Liver (tissue), 8 donors: ENCODE measurements at regions not wholly inside any gene's neighbourhood (a gene's known extent, or its start where the extent isn't known, plus 50 kb on each side); places are given as distances from the start of the nearest gene placed in this dataset.

ENCODE experiments used
- DNase-seq: peaks from one replicate; pipeline ENCODE4 v3.0.0-alpha.2; 2017; ENCODE audit warnings: low spot score
- H3K27ac ChIP-seq, 2 donors: one replicate each; pipeline ENCODE4 v1.7.0; 2013; ENCODE audit warnings: inconsistent platforms in 2 of 2, low read length in 2 of 2, control low read depth in 1 of 2, low read depth in 1 of 2, mild to moderate bottlenecking in 1 of 2
- H3K27me3 ChIP-seq, 4 donors: one replicate each; pipeline versions ENCODE4 v1.6.1 to v1.7.0; 2013; ENCODE audit warnings: low read length in 3 of 4, inconsistent platforms in 1 of 4, mild to moderate bottlenecking in 1 of 4, moderate library complexity in 1 of 4; ENCODE audit not compliant: control insufficient read depth in 4 of 4, insufficient read depth in 4 of 4
- H3K36me3 ChIP-seq, 4 donors: one replicate each; pipeline versions ENCODE4 v1.6.1 to v1.7.0; 2013; ENCODE audit warnings: low read length in 3 of 4, mild to moderate bottlenecking in 3 of 4, low read depth in 1 of 4, moderate library complexity in 1 of 4; ENCODE audit not compliant: control insufficient read depth in 4 of 4, insufficient read depth in 3 of 4
- H3K4me1 ChIP-seq, 4 donors: one replicate each; pipeline versions ENCODE4 v1.6.1 to v1.7.0; 2013; ENCODE audit warnings: low read length in 3 of 4, mild to moderate bottlenecking in 3 of 4, moderate library complexity in 1 of 4; ENCODE audit not compliant: control insufficient read depth in 4 of 4, insufficient read depth in 4 of 4
- H3K4me3 ChIP-seq, 3 donors: one replicate each; pipeline versions ENCODE4 v1.6.1 to v1.7.0; 2013; ENCODE audit warnings: low read length in 3 of 3, control low read depth in 1 of 3, low read depth in 1 of 3, mild to moderate bottlenecking in 1 of 3
- H3K9ac ChIP-seq, 2 donors: one replicate each; pipeline ENCODE4 v1.7.0; 2013; ENCODE audit warnings: low read length in 2 of 2, mild to moderate bottlenecking in 2 of 2, moderate library complexity in 2 of 2, control low read depth in 1 of 2, low read depth in 1 of 2
- H3K9me3 ChIP-seq, 4 donors: one replicate each; pipeline versions ENCODE4 v1.6.1 to v1.7.0; 2013; ENCODE audit warnings: low read length in 3 of 4; ENCODE audit not compliant: control insufficient read depth in 4 of 4
- EGR1 ChIP-seq, 2 donors: IDR thresholded peaks; 2 replicates each; pipeline ENCODE4 v1.6.1; 2016 to 2018; ENCODE audit warnings: antibody characterized with exemption in 2 of 2, low read depth in 2 of 2
- FOXA1 ChIP-seq: IDR thresholded peaks from 2 replicates; pipeline ENCODE4 v1.6.1; 2016; ENCODE audit warnings: antibody characterized with exemption
- FOXA2 ChIP-seq: IDR thresholded peaks from 2 replicates; pipeline ENCODE4 v1.6.1; 2016; ENCODE audit warnings: antibody characterized with exemption
- GABPA ChIP-seq, 2 donors: IDR thresholded peaks in 1 of 2; conservative IDR thresholded peaks in 1 of 2; 2 replicates each; pipeline ENCODE4 v1.6.1; 2016; ENCODE audit warnings: antibody characterized with exemption in 2 of 2, mild to moderate bottlenecking in 1 of 2, moderate library complexity in 1 of 2
- HNF4A ChIP-seq, 2 donors: conservative IDR thresholded peaks; 2 replicates each; pipeline ENCODE4 v1.6.1; 2016; ENCODE audit warnings: antibody characterized with exemption in 2 of 2, mild to moderate bottlenecking in 2 of 2
- JUND ChIP-seq, 2 donors: IDR thresholded peaks; 2 replicates each; pipeline ENCODE4 v1.6.1; 2016; ENCODE audit warnings: antibody characterized with exemption in 2 of 2
- NR2F2 ChIP-seq: IDR thresholded peaks from 2 replicates; pipeline ENCODE4 v1.6.1; 2016; ENCODE audit warnings: antibody characterized with exemption
- SP1 ChIP-seq: IDR thresholded peaks from 2 replicates; pipeline ENCODE4 v1.6.1; 2018; ENCODE audit warnings: antibody characterized with exemption, mild to moderate bottlenecking
- YY1 ChIP-seq: IDR thresholded peaks from 2 replicates; pipeline ENCODE4 v1.6.1; 2016; ENCODE audit warnings: antibody characterized with exemption, mild to moderate bottlenecking
- WGBS: extraction: QIAGEN DNeasy Blood & Tissue Kit; methylation state at CpG from one replicate; pipeline ENCODE4 v1.1.7; 2013; 5-methylcytosine and 5-hydroxymethylcytosine counted together
- TF ChIP-seq, protein P1 (sequence below): IDR thresholded peaks from 2 replicates; pipeline ENCODE4 v1.6.1; 2016; ENCODE audit warnings: antibody characterized with exemption
- TF ChIP-seq, protein P2 (sequence below): IDR thresholded peaks from 2 replicates; pipeline ENCODE4 v1.6.1; 2016; ENCODE audit warnings: antibody characterized with exemption
- TF ChIP-seq, protein P3 (sequence below): fragments of 150-350 bp; IDR thresholded peaks from 2 replicates; pipeline ENCODE4 v1.5.1; 2017; ENCODE audit warnings: improper control_type of control experiment, low read depth, low read length; ENCODE audit not compliant: missing input control
- TF ChIP-seq, protein P4 (sequence below): IDR thresholded peaks from 2 replicates; pipeline ENCODE4 v1.6.1; 2016; ENCODE audit warnings: antibody characterized with exemption, mild to moderate bottlenecking
- donor health status: healthy.
- donor health status: healthy.
- donor health status: healthy.
- donor health status: healthy.
- donor health status: healthy.

DNA sequence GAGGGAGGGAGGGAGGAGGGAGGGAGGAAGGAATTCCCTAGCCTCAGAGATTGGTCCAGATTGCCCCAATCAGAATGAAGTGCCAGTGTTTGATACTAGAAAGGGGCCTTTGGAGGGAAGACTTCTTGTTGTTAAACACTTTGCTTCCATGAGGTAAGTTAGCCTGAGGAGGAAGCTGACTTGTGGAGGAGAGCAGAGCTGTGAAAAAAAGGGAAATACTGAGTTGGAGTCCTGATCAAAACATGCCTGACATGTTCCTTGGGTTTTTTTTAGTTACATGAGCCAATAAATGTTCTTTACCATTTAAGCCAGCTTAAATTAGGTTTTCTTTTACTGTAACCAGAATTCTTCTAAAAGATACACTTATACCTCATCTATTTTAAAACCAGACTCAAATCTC lies 57.6 kb downstream of the GSX2 start:
- no peak overlapping the region for H3K4me3 ChIP-seq
- no peak overlapping the region for H3K27ac ChIP-seq
- TF ChIP-seq JUND (IDR thresholded peaks at IDR 0.05), result no peak
- no peak for TF ChIP-seq FOXA2
- TF ChIP-seq NR2F2, result no peak
- TF ChIP-seq, protein P1, sequence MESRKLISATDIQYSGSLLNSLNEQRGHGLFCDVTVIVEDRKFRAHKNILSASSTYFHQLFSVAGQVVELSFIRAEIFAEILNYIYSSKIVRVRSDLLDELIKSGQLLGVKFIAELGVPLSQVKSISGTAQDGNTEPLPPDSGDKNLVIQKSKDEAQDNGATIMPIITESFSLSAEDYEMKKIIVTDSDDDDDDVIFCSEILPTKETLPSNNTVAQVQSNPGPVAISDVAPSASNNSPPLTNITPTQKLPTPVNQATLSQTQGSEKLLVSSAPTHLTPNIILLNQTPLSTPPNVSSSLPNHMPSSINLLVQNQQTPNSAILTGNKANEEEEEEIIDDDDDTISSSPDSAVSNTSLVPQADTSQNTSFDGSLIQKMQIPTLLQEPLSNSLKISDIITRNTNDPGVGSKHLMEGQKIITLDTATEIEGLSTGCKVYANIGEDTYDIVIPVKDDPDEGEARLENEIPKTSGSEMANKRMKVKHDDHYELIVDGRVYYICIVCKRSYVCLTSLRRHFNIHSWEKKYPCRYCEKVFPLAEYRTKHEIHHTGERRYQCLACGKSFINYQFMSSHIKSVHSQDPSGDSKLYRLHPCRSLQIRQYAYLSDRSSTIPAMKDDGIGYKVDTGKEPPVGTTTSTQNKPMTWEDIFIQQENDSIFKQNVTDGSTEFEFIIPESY, result no peak
- TF ChIP-seq, protein P2, sequence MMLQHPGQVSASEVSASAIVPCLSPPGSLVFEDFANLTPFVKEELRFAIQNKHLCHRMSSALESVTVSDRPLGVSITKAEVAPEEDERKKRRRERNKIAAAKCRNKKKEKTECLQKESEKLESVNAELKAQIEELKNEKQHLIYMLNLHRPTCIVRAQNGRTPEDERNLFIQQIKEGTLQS, result no peak
- TF ChIP-seq GABPA (IDR thresholded peaks at IDR 0.05 in 1 of 2, conservative IDR thresholded peaks at IDR 0.05 in 1 of 2), result no peak
- TF ChIP-seq, protein P3, sequence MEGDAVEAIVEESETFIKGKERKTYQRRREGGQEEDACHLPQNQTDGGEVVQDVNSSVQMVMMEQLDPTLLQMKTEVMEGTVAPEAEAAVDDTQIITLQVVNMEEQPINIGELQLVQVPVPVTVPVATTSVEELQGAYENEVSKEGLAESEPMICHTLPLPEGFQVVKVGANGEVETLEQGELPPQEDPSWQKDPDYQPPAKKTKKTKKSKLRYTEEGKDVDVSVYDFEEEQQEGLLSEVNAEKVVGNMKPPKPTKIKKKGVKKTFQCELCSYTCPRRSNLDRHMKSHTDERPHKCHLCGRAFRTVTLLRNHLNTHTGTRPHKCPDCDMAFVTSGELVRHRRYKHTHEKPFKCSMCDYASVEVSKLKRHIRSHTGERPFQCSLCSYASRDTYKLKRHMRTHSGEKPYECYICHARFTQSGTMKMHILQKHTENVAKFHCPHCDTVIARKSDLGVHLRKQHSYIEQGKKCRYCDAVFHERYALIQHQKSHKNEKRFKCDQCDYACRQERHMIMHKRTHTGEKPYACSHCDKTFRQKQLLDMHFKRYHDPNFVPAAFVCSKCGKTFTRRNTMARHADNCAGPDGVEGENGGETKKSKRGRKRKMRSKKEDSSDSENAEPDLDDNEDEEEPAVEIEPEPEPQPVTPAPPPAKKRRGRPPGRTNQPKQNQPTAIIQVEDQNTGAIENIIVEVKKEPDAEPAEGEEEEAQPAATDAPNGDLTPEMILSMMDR, result no peak
- TF ChIP-seq EGR1 (IDR thresholded peaks at IDR 0.05; ENCODE audit: low read depth in 2 of 2), result no peak
- TF ChIP-seq SP1, result no peak
- TF ChIP-seq HNF4A (conservative IDR thresholded peaks at IDR 0.05), result no peak
- TF ChIP-seq FOXA1, result no peak
- H3K4me1 ChIP-seq, result no peaks in the 10 kb centered on the region
- DNase-seq, result no peak
- H3K36me3 ChIP-seq, result no peaks in the 10 kb centered on the region
- H3K9me3 ChIP-seq, result no peaks in the 10 kb centered on the region
- no peak overlapping the region for H3K9ac ChIP-seq
- H3K27me3 ChIP-seq, result no peaks in the 10 kb centered on the region

DNA sequence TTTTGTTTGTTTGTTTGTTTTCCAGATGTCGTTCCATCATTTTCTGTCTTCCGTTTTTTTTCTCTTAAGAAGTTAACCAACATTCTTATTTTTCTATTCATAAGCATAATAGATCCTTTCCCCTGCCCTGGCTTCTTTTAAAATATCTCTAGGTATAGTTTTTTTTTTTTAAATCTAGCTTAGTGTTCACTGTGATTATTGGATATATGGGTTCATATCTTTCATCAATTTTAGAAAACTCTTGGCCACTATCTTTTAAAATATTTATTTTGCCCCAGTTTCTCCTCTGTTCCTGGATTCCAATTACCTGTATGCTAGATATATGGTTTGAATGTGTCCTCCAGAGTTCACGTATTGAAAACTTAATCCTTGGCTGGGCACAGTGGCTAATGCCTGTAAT lies 59.6 kb downstream of the GSX2 start:
- Histone ChIP-seq H3K9ac (no peak overlapping the region), H3K36me3 (no peaks in the 10 kb centered on the region), H3K27me3 (no peaks in the 10 kb centered on the region), H3K4me1 (no peaks in the 10 kb centered on the region), H3K9me3 (no peaks in the 10 kb centered on the region), H3K4me3 (no peak overlapping the region), H3K27ac (no peak overlapping the region)
- DNase-seq, result no peak
- WGBS, result 61% methylated on average over 3 of the region's 3 CpGs
- TF ChIP-seq JUND (IDR thresholded peaks at IDR 0.05) (no peak), YY1 (no peak), SP1 (no peak), HNF4A (conservative IDR thresholded peaks at IDR 0.05) (no peak)
- TF ChIP-seq, protein P3, result no peak
- TF ChIP-seq, protein P4, sequence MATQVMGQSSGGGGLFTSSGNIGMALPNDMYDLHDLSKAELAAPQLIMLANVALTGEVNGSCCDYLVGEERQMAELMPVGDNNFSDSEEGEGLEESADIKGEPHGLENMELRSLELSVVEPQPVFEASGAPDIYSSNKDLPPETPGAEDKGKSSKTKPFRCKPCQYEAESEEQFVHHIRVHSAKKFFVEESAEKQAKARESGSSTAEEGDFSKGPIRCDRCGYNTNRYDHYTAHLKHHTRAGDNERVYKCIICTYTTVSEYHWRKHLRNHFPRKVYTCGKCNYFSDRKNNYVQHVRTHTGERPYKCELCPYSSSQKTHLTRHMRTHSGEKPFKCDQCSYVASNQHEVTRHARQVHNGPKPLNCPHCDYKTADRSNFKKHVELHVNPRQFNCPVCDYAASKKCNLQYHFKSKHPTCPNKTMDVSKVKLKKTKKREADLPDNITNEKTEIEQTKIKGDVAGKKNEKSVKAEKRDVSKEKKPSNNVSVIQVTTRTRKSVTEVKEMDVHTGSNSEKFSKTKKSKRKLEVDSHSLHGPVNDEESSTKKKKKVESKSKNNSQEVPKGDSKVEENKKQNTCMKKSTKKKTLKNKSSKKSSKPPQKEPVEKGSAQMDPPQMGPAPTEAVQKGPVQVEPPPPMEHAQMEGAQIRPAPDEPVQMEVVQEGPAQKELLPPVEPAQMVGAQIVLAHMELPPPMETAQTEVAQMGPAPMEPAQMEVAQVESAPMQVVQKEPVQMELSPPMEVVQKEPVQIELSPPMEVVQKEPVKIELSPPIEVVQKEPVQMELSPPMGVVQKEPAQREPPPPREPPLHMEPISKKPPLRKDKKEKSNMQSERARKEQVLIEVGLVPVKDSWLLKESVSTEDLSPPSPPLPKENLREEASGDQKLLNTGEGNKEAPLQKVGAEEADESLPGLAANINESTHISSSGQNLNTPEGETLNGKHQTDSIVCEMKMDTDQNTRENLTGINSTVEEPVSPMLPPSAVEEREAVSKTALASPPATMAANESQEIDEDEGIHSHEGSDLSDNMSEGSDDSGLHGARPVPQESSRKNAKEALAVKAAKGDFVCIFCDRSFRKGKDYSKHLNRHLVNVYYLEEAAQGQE, result no peak
- TF ChIP-seq, protein P1, result no peak
